T1000 (cell line): ENCODE measurements at regions not wholly inside any gene's neighbourhood (a gene's known extent, or its start where the extent isn't known, plus 50 kb on each side); places are given as distances from the start of the nearest gene placed in this dataset.

Source experiments
- DNase-seq: peaks from one replicate; lab custom pipeline; 2025; ENCODE audit warnings: mixed read lengths; lab: John Stamatoyannopoulos, UW

DNA sequence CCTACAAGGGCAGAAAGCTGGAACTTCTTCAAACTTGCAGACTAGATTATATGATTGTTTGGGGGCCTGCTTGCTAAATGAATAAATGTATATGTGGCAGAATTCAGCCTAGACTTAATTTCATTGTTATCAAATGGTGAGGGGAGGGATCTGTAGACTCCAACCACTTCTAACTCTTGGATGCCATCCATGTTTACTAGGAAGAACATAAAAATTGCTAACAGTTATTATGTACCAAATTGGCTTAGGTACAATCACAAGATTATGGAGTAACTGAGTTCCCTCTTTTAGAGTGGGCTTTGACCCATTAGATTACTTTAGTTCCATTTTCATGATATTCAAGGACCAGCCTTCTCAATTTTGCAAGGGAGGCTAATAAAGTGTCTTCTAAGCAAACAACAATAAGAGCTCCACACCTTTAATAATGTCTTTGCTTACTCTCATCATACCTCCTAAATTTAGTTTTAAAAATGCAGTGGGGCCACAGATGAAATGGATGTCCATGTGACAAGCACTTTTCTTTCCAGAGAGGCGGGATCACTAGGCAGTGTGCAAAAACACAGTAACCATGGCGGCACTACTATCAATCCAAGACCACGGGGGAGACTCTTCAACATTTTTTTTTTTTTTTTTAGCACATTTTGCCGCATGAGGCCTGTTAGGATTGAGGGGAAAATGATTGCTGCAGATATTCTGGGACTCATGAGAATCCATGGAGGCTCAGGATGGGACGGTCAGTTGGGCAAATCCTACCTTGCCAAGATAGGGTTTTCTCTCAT, 217.6 kb upstream of the SPRED2 start:
- DNase-seq, result no peak

DNA sequence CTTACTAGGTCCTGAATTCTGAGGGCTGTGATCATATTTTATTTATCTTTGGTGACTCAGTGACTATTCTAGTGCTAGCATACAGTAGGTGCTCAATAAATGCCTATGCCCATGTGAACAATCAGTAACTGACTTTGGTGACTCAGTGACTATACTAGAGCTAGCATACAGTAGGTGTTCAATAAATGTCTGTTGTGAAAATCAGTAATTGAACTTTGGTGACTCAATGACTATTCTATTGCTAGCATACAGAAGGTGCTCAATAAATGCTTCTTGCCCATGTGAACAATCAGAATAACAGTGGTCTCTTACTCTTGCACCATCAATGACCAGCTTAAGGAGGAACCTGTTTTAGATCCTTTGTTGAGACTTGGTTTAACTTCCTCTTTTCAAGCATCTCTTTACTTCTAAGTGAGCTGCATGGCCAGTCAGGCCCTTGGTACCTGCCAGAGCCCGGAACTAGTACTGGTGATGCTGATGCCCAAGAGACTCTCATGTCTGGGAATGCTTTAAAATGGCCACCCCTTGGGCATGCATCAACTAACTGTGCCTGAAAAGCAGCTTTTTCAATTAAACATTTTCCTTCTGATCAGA, 214.9 kb upstream of the SPRED2 start:
- DNase-seq, result no peak

DNA sequence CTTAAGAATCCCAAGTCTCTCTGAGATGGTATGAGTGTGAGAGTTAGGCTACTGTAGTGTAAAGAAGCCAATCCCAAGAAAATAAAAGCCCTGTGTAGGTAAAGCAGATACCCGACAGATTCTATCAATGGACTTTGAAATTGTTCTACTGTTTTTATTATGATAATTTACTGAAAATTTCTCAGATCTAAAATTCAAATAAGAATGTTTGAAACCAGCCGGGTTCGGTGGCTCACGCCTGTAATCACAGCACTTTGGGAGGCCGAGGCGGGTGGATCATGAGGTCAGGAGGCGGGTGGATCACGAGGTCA, 208.3 kb upstream of the SPRED2 start:
- DNase-seq, result no peak

DNA sequence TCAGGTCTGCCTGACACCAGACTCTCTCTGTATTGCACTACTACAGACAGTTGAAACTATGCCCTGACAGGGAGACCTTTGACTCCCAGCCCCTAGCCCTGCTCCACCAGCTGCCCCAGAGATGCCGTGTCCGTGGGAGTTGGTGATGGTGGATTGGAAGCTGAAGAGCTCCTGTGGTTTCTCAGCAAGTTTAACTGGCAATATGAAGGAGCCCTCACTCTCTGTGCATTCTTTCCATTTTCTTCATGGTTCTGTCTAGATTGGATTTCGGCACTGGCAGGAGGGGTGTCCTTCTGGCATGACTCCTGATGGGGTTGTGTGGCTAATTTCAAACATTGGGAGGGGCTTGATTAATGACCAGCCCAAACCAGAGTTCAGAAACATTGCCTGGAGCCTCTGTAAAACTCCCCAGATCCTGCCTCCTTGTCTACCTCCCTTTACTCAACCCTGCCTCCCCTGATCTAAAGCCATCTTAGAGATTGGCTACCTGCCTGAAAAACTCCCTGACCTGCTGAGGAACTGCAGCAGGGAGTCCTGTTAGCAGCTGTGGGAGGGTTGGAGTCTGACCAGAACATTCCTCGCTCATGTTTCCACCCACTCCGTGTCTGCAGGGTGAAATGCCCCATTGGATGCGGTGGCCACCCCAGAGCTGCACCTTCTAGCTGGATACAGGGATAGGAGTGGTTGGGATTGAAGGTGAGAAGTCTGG, 206.9 kb upstream of the SPRED2 start:
- DNase-seq, result no peak

DNA sequence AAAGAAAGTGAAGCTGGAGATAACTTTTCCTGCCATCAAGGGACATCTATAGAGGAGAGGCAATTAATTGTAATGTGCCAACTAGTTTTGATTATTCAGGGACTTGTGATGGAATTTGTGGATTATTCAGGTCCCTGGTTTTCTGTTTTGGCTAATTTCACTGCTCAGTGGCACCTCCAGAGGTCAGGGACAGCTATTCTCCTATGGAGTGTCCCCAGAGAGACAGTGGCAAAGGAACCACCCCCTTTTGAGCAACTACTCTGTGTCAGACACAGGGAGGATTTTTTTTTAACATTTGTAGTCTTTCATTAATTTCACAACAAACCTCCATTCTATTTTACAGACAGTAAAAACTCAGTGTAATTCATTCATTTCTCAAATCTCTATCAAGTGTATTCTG, 206.0 kb upstream of the SPRED2 start:
- DNase-seq, result no peak

DNA sequence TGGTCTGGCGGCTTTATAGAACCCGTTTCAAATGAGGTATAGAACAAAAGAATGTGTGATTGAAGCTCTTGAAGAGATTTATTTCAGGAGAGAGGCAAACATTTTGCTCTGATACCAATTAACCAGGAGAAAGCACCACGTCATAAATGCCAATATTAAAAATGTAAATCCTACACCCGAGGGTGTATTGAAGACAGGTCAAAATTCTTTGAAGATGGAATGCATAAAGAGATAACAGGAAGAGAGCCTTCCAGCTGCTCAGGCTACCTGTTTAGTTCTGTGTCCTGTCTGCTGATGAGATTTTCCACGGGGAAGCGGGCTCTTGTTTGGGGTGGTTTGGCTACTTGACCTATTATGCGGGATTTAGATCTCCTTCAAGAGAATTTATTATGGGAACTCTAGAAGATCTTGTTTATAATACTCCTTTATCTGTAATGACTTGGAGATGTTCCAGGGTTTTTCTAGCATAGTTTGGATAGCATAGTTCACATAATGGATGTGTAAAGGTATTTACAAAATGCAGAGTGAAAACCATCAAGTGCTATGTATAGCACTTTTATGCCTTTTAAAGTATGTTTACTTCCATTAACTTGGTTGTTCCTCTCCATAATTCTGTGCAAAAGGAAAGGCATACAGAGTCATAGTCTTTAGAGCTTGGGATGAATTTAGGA, 204.5 kb upstream of the SPRED2 start:
- no peak for DNase-seq

DNA sequence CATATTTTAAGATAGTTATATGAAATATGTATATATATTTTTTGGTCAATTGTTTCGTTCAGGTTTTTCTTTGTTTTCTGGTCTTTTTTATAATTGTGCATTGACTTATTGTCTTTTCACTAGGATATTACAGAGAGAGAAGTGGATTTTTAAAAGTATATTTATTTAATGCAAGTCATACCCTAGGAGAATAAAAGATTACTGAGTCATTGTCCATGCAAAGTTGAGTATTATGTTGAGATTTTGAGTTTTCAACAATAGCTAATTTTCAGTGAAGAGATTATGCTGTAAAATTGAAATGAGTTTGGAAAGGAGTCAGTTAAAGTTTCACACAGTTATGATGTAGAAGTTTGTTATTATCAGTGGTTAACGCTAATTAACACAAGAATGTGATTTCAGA, 203.6 kb upstream of the SPRED2 start:
- DNase-seq, result no peak

DNA sequence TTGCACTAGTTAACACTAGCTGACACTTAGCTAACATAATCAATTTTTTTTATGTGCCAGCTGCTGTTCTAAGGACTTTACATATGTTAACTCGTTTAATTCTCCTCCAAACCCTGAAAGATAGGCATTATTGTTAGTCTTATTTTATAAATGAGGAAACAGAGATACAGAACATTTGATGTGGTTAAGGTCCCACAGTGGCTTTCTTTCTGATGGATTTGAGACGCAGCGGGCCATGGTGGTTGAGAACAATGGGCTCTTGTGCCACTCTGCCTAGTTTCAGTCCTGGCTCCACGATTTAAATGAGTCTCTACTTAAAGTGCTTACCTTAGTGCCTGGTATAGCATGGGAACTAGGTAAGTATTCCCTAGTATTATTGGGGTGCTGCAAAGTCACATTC, 201.9 kb upstream of the SPRED2 start:
- no peak for DNase-seq

DNA sequence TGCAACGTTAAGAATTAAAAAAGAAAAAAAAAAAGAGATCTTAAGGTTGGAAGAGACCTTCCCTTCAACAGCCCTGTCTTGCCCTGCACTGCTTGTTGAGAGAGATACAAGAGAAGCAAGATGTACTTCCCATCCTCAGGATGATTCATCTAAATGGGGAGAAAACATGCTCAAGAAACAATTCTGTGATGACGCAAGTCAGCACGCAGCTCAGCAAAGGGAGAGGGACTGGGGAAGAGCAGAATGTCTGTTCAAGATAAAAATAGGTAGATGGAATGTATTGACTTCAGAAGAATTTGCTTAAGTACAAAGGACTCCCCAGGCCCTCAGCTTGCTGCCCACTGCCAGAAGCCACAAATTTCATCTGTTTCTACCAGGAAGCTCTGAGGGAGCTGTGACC, 198.2 kb upstream of the SPRED2 start:
- DNase-seq, result no peak

DNA sequence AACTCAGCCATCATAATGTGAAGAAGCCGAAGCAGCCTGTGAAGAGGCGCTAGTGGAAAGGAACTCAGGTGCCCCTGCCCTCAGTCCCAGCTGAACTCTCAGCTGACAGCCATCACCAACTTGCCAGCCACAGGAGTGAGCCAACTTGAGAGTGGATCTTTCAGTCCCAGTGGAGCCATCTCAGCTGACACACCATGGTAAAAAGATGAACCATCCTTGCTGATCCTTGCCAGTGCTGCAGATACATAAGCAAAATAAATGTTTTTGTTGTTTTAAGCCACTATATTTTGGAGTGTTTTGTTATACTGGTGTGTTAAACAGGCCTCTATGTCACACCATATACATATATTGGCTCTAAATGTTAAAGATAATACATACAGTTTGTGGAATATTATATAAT, 195.8 kb upstream of the SPRED2 start:
- no peak for DNase-seq

DNA sequence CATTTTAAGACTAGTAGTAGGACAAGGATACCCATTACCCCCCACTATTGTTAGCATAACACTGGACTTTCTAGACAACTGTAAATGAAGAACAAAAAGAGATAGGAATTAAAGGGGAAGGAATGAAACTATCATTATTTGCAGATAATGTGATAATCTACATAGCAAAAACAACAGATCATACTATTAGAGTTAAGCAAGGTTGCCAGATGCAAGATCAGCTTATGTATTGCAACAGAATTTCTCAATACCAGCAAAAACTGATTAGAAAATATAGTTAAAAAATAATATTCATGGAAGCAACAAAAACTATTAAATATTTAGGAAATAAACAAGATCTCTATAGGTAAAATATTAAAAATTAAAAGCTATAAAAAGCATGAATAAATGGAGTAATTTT, 194.4 kb upstream of the SPRED2 start:
- DNase-seq, result no peak

DNA sequence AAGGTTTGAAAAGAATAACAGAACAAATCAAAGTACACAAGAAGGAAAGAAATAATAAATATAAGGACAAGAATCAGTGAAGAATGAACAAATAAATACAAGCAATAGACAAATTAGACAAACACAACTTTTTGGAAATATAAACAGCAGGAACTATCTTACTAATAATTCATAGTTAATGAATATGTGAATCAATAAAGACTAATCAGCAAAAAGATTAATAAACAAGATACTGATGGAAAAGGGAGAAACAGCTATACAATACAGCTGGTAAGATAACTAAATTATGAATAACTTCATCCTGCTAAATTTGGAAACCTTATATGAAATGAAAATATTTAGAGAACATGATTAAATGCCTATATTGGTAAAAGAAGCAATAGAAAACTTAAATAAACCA, 193.6 kb upstream of the SPRED2 start:
- DNase-seq, result no peak

DNA sequence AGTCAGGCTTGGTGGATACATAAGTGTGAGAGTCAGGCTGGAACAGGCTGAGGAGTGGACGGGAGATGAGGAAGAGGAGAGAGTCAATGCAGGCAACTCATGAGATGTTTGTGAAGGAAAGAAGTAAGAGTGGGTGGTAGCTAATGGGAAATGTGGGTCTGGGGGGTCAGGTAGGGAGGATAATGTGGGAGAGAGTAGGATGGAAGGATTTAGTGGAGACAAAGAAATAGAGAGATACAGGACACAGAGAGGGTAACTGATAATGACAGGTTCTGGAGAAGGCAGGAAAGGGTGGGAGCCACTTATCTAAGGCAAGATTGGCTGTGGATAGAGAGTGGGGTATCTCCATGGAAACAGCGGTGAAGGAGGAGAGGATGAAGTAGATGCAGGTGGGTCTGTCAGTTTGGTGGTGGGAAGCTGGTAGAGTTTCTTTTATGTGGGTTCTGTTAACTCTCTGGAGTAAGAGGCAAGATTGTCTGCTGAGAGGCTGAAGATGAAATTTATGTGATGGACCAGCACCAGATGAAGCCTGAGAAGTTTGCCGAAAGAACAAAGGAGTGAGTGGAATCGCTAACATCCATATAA, 190.6 kb upstream of the SPRED2 start:
- no peak for DNase-seq

DNA sequence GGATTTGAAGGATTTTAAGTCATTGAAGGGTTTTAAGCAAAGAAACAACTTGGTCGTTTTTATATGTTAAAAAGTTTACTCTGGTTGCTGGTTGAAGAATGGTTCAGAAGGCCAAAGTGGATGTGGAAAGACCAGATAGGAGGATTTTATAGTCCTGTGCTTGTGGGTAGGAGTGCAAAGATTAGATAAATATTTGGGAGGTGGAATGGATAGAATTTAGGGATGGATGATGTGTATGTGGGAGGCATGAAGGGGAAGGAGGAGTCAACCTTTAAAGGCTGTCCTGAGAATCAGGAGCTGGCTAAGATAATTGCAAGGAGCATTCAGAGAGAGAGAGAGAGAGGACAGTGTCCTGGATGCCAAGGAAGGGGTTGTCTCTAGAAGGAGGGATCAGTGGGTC, 190.1 kb upstream of the SPRED2 start:
- no peak for DNase-seq

DNA sequence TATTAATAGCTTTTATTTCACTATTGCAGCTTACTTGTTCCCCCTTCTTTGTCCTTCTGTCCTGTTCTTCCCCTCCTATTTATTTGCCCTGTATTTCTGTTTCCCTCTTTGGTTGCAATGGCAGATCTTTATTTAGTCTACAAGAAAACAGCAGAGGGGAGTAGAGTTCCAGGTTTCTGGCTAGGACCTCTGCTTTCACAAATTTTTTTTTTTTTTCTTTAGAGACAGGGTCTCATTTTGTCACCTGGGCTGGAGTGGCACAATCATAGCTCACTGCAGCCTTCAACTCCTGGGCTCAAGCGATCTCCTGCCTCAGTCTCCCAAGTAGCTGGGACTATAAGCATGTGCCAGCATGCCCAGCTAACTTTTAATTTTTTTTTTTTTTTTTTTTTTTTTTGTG, 188.1 kb upstream of the SPRED2 start:
- DNase-seq, result no peak

DNA sequence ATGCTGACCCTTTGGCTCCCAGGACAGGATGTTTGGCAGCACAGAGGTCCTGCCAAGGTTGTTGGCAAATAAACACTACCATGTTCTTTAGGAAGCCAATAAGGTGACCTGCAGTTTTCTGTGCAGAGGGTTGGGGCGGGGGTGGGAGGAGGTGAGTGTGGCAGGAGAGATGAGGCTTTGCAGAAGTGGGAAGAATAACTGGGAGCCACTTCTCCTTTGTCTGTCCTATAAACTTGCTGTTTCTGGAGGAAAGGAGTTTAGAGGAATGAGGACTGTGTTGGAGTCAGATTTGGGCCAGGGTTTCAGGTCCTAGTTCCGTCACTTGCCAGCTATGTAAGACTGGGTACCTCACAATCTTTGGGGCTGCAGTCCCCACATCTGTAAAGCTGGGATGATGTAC, 187.6 kb upstream of the SPRED2 start:
- DNase-seq, result no peak

DNA sequence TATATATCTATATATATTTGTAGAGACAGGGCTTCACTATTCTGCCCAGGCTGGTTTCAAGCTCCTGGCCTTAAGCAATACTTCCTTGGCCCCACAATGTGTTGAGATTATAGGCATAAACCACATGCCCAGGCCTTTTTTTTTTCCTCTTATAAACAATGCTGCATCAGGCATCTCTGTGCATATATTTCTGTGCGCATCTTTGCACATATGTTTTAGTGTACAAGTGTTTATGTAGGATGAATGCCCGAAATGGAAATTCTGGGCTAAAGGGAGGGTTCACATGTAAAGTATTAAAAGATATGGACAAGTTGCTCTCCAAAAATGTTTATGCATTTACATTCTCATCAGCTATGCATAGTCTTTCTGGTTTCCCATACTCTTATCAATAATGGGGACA, 183.2 kb upstream of the SPRED2 start:
- no peak for DNase-seq

DNA sequence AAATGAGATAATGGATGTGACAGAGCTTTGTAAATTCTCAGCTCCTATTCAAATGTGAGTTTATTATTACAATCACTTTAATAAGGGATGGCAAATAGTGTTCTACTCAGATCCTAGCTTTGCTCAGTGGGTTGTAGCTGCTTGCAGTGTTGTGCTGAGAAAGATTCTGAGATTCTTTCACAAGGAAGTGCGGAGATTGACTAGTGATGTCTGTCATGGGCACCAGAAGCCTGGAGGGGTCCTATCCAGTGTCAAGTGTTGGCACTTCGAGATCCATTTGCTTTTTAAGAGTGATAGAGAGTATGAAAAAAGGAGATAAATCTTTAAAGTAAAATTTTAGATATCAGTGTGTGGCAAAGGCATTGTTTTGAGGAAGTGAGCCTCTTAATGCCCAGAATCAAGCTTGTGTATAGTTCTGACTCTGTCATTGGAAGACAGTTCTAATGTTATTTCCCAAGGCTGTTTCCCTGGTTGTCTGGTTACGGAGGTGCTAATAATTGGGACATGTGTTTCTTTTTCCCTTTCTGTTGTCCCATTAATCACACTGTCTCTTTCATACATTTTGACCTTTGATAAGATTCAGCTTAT, 181.7 kb upstream of the SPRED2 start:
- DNase-seq, result no peak

DNA sequence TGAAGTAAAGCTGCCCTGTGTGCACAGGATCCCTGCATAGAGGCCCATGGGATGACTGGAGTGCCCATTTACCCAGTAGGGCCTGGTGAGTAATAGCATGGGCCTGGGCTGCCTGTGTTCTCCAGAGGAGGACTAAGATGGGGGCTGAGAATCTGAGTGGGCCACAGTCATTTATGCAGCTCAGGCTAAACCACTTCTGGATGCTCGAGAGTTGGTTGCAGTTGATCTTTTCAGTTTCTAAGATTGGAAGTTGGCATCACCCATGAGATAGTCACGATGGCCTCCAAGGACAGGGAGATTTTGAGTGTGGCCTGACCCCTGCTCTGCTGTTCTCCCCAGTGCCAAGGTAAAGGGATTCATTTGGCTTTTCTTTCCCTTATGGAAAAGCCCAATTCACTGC, 179.1 kb upstream of the SPRED2 start:
- DNase-seq, result no peak

DNA sequence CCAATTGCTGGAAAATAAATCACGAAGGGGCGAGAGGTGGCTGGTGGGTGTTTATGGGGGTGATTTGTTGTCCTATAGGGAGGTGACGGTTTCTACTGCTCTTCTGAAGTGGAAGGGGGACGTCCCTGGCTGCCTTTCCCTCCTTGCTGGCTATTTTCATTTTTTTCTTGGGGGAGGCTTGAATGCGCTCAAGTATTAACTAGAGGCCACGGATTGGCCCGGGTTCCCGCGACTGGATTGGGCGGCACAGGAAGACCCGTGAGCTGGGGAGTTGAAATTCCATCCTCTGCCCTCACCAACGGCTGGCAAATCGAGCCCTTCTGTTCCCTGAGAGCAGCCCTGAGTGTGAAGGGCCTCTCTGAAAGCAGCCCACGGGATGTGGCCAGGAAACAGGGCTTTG, 176.5 kb upstream of the SPRED2 start:
- DNase-seq, result no peak

DNA sequence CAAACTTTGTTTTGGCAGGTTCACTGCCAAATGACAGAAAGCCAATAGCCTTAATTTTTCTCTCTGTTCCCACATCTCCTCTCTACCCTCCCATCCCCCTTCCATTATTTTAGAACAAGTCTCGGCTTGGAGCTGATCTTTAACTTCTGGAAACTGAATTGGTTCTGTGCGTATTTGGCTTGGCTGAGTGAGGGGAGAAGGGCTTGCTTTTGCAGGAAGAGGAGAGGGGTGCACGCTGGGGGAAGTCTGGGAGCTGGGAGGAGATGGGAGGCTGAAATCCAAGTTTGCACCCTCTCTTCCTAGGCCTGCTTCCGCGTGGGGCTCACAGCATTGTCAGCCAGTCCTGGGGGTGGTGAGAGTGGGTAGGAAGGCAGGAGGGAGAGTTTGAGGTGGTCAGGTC, 176.1 kb upstream of the SPRED2 start:
- no peak for DNase-seq

DNA sequence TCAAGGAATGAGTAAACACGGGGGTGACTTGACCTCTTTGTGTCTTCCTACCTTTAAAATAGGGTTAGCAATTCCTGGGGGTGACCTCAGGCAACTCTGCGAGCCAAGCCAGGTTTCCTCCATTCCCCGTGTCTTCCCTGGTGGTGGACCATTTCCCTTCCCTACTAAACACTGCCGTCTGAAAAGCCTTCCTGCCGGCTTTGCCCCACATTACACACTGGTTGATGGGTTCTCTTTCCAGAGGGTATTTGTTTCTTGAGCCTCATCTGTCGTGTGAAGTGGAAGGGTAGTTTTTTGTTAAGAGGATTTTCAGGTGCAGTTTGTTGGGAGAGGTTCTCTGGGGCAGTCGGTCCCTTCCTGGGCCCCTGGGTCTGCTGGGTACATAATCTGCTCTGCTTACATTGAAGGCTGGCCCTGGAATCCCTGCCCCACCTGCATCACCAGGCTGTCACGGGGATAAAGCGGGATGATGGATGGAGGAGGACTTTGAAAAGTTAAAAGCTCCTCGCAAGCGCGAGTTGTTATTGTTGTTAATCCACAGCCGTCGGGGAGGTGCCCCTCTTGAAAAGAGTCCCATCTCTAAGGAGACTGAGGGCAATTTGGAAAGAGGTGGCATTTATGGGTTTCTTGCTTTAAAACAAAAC, 175.4 kb upstream of the SPRED2 start:
- no peak for DNase-seq
